ENCODE measurements at regions not wholly inside any gene's neighbourhood (a gene's known extent, or its start where the extent isn't known, plus 50 kb on each side); places are given as distances from the start of the nearest gene placed in this dataset.
A peak's percentile ranks its signal among the peaks of the same experiment; 100 is the strongest.
"Not testable (repeated sequence)": the region's sequence is repeated elsewhere in the genome, so short reads cannot be mapped to it uniquely, and the experiment has no call there.

DNA sequence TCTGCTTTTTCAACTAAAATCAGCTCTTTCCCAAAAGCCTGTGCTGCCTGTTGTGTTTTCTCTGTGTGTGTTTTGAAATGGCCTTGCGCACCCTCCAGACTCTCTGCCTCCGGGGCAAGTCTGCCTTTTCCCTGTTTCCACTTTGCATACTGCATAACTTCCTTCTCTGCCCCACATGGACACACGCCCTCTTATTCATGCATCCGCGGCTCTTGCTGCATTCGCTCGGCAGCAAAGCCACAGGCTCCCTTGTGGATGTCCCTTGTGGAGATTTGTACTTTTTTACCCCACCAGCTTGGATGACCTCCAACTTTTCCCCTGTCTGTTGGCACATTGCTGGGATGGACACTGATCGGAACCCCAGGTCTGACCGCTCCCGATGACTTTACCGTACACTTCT, 147.6 kb downstream of the ADSS2 start:
- ATAC-seq (no peak), DNase-seq (no peak)
- intact Hi-C loops (cut with DNase I, micrococcal nuclease), result no loop called here

GRCh38 chr1:244304656-244305055, 147.1 kb downstream of the ADSS2 start:
- ATAC-seq, result no peak

GRCh38 chr1:244305776-244306341, 145.8 kb downstream of the ADSS2 start:
- DNase-seq (no peak), ATAC-seq (no peak)
- intact Hi-C loops (cut with DNase I, micrococcal nuclease), result no loop called here

More at GRCh38 chr1:244304656-244305055, 147.1 kb downstream of the ADSS2 start:
- no peak for DNase-seq
- intact Hi-C loops (cut with DNase I, micrococcal nuclease), result no loop called here

DNA sequence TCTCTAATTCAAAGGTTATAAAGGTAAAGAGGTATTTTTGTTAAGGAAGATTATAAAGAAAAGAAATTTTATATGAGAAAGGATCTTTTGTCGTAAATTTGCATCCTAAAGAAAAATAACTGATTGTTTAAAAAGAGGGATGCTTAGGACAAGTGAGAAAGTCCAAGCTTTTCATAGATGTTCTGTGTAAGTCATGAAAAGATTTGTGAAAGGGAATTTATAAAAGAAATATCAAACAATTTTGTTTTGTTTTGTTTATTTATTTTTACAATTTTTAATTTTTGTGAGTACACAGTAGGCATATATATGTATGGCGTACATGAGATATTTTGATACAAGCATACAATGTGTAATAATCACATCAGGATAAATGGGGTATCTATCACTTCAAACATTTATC, 145.2 kb downstream of the ADSS2 start:
- DNase-seq, result no peak
- ATAC-seq, result no peak
- intact Hi-C loops (cut with DNase I, micrococcal nuclease), result no loop called here

- DNase-seq; intact Hi-C loops (cut with DNase I, micrococcal nuclease); ATAC-seq: not testable (repeated sequence)
These were observed 142.5 kb downstream of the ADSS2 start for GRCh38 chr1:244309191-244309590.

GRCh38 chr1:244311784-244312532, 139.8 kb downstream of the ADSS2 start:
- DNase-seq (no peak), ATAC-seq (no peak)
- intact Hi-C loops (cut with DNase I, micrococcal nuclease), result no loop called here

- intact Hi-C loops (cut with DNase I, micrococcal nuclease), result no loop called here
- ATAC-seq (no peak), DNase-seq (no peak)
These were observed 138.4 kb downstream of the ADSS2 start for GRCh38 chr1:244313346-244313745.

DNA sequence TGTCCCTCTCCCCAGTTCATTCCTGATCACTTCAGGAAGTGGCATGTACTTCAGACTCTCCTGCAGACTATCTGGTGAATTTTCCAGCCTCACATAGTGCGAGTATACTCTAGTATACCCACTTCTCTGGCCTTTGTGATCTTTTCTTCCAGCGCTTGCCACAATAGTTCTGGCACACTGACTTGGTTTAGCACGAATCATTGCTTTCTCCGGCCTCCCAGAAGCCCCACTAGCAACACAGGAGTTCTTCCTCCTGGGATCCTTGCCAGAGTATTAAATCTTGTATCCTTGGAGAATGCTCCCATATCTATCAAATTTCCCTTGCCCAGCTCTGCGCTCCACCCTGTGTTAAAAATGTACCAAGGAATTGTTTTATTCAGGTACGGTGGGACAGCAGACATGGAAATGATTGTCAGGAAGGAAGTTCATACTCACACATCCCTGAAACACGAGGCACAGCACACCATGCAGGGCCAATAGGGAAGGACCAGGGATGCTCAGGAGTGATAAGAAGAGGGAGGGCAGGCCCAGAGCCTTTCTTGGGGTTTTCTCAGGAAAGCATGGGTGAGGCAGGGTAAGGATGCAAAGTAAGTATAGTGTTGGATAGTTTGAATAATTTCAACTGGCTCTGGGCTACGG, 136.7 kb downstream of the ADSS2 start:
- intact Hi-C loops (cut with DNase I, micrococcal nuclease), result no loop called here

GRCh38 chr1:244315996-244316395, 135.7 kb downstream of the ADSS2 start:
- DNase-seq (no peak), ATAC-seq (no peak)
- intact Hi-C loops (cut with DNase I, micrococcal nuclease), result no loop called here

More for the DNA sequence above, 136.7 kb downstream of the ADSS2 start:
- DNase-seq (no peak), ATAC-seq (no peak)

- intact Hi-C loops (cut with DNase I, micrococcal nuclease), result no loop called here
- ATAC-seq (no peak), DNase-seq (no peak)
These were observed 135.3 kb downstream of the ADSS2 start for GRCh38 chr1:244316407-244316806.

DNA sequence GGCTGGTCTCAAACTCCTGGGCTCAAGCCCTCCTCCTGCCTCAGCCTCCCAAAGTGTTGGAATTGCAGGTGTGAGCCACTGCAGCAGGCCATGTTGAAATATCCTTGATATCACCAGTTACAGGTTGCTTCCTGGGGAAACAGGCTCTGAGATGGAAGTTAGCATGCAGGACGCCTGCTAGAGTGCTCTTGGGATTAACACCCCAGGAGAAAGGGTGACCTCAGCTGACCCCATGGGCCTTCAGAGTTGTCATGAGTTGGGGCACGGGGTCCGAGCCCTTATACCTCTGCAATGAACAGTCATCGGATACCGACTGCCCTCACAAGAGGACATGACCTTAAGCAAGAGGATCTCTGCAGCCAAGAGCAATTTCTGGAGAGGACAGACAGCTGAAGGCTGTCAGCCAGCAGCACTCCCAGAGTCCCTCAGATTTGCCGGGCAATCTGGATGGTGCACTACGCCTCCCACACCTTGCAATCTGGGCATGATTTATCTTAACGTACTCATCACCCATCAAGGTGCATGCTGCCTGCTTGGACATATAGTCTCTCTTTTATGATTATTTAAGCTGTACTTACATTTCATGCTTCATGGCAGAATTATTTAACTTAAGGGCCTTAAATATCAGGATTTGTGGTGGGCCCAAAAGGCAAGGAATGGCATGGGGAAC, 134.6 kb downstream of the ADSS2 start:
- ATAC-seq, result no peak
- intact Hi-C loops (cut with DNase I, micrococcal nuclease), result no loop called here

GRCh38 chr1:244318078-244318477, 133.6 kb downstream of the ADSS2 start:
- no peak for ATAC-seq
- DNase-seq, result no peak
- intact Hi-C loops (cut with DNase I, micrococcal nuclease), result no loop called here

More for the DNA sequence above, 134.6 kb downstream of the ADSS2 start:
- DNase-seq, result no peak

DNA sequence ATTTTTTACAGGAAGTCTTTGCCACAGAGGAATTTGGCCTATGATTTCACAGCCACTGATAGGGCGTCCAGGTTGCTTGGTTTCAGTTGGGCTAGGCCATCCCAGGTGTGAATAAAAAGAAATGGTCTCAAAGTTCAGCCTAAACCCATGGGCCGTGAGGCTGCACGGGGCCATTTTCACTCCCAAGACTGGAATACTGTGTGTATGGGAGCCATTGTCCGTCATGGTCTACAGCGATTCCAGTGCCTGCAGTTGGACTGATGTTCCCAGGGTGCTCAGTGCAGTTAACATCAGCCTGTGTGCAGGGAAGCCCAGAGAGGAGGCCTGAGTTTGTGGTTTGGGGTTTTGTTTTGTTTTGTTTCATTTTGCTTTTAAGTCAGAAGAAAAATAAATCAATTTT, 133.2 kb downstream of the ADSS2 start:
- ATAC-seq, result peak; percentile 54
- no peak for DNase-seq
- intact Hi-C loops (cut with DNase I, micrococcal nuclease), result no loop called here

GRCh38 chr1:244319283-244320132, 132.2 kb downstream of the ADSS2 start:
- DNase-seq (no peak), ATAC-seq (no peak)
- intact Hi-C loops (cut with DNase I, micrococcal nuclease), result no loop called here

- DNase-seq, result no peak
- intact Hi-C loops (cut with DNase I, micrococcal nuclease), result no loop called here
- ATAC-seq, result no peak
These were observed 129.5 kb downstream of the ADSS2 start for GRCh38 chr1:244322181-244322580.

GRCh38 chr1:244322791-244323521, 128.8 kb downstream of the ADSS2 start:
- DNase-seq, result no peak
- ATAC-seq, result peak; percentile 57
- intact Hi-C loops (cut with DNase I, micrococcal nuclease), result no loop called here

DNA sequence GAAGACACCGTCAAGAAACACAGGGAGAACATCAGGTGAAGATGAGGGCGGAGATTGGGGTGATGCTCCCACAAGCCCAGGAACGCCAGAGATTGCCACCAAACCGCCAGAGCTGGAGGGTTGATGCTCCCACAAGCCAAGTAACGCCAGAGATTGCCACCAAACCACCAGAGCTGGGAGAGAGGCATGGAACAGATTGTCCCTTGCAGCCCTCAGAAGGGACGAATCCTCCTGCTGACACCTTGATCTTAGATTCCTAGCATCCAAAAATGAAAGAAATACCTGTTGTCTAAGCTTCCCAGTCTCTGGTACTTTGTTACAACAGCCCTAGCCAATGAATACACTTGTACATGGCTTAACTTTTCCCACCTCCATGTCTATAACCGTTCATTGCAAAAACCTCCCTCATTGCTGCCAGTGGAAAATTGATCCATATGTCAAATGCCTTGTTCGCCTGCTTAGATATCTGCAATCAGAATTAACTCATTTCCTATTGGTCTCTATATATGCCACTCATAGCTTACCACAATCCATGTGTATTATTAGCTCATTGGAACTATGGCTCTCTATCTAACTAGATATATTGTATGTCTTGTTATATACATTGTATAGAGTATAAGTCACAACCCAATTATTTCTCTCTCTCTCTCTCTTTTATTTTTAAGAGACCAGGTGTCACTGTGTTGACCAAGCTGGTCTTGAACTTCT, 127.4 kb downstream of the ADSS2 start:
- ATAC-seq (no peak), DNase-seq (no peak)
- intact Hi-C loops (cut with DNase I, micrococcal nuclease), result no loop called here

Measured in left colon (tissue), 2 donors.